Activated CD8-positive, alpha-beta T cell treated with anti-CD3 and anti-CD28 coated beads, Interleukin-2, amount 10 ng/mL, durations not matched to agents 7 days and 5 days (primary cell): ENCODE measurements at regions not wholly inside any gene's neighbourhood (a gene's known extent, or its start where the extent isn't known, plus 50 kb on each side); places are given as distances from the start of the nearest gene placed in this dataset.

Source experiments
- ATAC-seq: fragments of 150-1000 bp; cut with Tn5 transposase; one replicate; pipeline ENCODE4 v1.10.0; 2021; ENCODE audit warnings: moderate library complexity
- CTCF ChIA-PET: fragments of 350-600 bp; sonication (Branson Sonifier 250); formaldehyde crosslinking; loops from one replicate; lab custom pipeline; 2021; ENCODE audit warnings: antibody characterized with exemption; lab: Charles Lee
- POLR2A ChIA-PET: fragments of 350-600 bp; sonication (Branson Sonifier 250); formaldehyde crosslinking; loops from one replicate; lab custom pipeline; 2021; ENCODE audit warnings: antibody characterized with exemption; lab: Charles Lee
- DNase-seq: peaks from one replicate; pipeline ENCODE4 v3.0.0-alpha.2; 2020
- H3K27ac Mint-ChIP-seq: one replicate; pipeline ENCODE4 v1.8.0; 2021; ENCODE audit warnings: mild to moderate bottlenecking, mixed read lengths
- H3K27me3 Mint-ChIP-seq: one replicate; pipeline ENCODE4 v1.8.0; 2021; ENCODE audit warnings: low read depth, mixed read lengths
- H3K36me3 Mint-ChIP-seq: one replicate; pipeline ENCODE4 v1.8.0; 2021; ENCODE audit warnings: low read depth, mixed read lengths
- H3K4me1 Mint-ChIP-seq: one replicate; pipeline ENCODE4 v1.8.0; 2021; ENCODE audit warnings: low read depth, mixed read lengths
- H3K4me3 Mint-ChIP-seq: one replicate; pipeline ENCODE4 v1.8.0; 2021; ENCODE audit warnings: mild to moderate bottlenecking, mixed read lengths
- H3K9me3 Mint-ChIP-seq: one replicate; pipeline ENCODE4 v1.8.0; 2022; ENCODE audit warnings: mixed read lengths; ENCODE audit not compliant: insufficient read depth

DNA sequence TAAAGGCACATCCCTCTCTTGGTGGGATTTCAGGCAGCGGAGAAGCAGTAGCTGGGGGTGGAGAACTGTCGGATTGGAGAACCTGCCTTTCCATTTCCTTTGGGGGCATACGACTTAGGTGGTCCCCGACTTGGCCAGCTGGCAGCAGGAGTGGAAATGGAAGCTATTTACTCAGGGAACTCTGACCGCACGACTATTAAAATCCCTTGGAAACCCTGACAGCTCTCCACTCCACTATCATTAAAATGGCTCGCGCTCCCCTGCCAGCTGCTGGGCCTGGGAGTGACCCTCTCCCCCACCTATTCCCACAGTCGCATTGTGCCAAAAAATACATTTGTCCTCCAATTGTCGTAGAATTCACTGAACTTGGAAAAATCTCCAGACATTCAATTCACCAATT lies 77.7 kb upstream of the APCDD1 start:
- H3K4me1 Mint-ChIP-seq: no peaks in the 10 kb centered on the region
- no peaks in the 10 kb centered on the region for H3K27me3 Mint-ChIP-seq
- POLR2A ChIA-PET: no interaction called here
- CTCF ChIA-PET: no interaction called here
- no peak overlapping the region for H3K4me3 Mint-ChIP-seq
- DNase-seq (no peak), ATAC-seq (no peak)
- H3K27ac Mint-ChIP-seq: no peak overlapping the region
- H3K36me3 Mint-ChIP-seq: no peaks in the 10 kb centered on the region
- no peaks in the 10 kb centered on the region for H3K9me3 Mint-ChIP-seq

DNA sequence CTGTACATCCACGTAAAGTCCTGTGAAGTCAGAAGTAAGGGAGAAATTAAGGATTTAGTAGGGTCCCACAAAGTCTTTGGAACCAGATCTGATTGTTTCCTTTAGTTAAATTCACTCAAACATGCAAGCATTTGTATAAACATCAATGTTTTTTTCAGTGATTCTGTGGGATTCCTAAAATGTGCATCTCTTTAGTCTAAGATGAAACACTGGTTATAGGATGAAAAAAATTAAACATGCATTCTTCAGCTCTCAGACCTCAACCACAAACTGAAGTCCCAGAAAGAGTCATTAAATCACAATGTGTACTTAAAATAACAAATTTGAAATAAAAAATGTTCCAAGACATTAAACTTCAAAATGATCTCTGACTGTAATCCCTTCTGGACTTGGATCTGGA lies 76.5 kb upstream of the APCDD1 start:
- no peaks in the 10 kb centered on the region for H3K9me3 Mint-ChIP-seq

DNA sequence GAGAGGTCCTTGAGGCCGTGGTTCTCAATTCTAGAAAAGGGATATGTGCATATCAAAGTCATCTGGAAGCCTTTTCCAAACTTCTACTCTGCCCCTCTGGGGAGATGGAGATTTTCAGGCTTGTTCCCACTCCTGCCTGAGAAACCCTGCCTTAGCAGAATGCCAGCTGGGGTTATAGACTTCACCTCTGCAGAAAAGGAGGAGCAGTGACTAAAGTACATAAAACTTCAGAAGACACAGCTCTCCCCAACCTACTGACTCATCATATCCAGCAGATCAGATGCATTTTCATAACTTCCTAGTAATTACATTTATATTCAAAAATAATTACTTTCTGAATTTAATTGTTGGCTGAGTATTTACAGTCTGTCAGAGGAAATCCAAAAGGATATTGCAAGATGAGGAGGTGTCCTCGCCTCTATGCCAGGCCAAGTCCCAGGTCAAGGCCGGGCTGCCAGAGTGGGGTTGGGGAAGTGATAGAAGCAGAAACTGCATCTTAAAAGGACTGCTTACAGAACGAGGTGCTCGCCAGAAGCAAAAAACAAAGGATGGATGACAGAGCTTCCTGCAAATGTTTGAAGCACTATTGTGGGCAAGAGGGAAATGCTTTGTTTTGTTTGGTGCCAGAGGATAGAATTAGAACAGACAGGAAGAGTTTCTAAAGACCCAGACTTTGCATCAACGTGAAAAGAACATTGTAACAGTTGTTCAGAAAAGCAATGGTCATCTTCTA lies 75.6 kb upstream of the APCDD1 start:
- ATAC-seq: no peak
- H3K4me3 Mint-ChIP-seq: no peak overlapping the region
- no peak for DNase-seq
- peaks cover 2% of the 10 kb centered on the region for H3K27me3 Mint-ChIP-seq
- no peaks in the 10 kb centered on the region for H3K9me3 Mint-ChIP-seq
- H3K27ac Mint-ChIP-seq: no peak overlapping the region
- CTCF ChIA-PET: no interaction called here
- H3K4me1 Mint-ChIP-seq: no peaks in the 10 kb centered on the region
- POLR2A ChIA-PET: no interaction called here
- H3K36me3 Mint-ChIP-seq: no peaks in the 10 kb centered on the region

More for the DNA sequence above, 76.5 kb upstream of the APCDD1 start:
- ChIA-PET POLR2A (no interaction called here), CTCF (no interaction called here)
- Mint-ChIP-seq H3K36me3 (no peaks in the 10 kb centered on the region), H3K27ac (no peak overlapping the region), H3K4me1 (no peaks in the 10 kb centered on the region), H3K4me3 (no peak overlapping the region), H3K27me3 (no peaks in the 10 kb centered on the region)
- no peak for DNase-seq
- no peak for ATAC-seq

DNA sequence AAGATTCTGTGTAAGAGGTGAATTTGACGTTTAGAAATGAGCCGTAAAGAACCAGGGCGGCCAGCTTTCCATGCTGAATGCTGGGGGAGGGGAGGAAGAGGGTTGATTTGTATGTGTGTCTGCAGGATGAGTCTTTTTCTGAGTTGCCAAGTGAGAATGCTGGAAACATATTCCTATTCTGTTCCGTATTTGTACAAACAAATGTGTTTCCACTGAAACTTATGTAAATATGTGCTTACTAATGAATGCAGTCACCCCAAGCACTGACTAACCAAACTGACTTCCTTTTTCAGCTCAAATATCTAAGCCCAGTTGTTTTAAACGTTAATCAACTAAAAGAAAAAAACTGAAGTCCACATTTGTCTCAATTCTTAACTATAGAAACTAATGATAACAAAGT lies 74.9 kb upstream of the APCDD1 start:
- no peaks in the 10 kb centered on the region for H3K36me3 Mint-ChIP-seq
- ChIA-PET CTCF (no interaction called here), POLR2A (no interaction called here)
- no peak overlapping the region for H3K27ac Mint-ChIP-seq
- no peak for DNase-seq
- peaks cover 4% of the 10 kb centered on the region for H3K27me3 Mint-ChIP-seq
- no peaks in the 10 kb centered on the region for H3K4me1 Mint-ChIP-seq
- ATAC-seq: no peak
- H3K9me3 Mint-ChIP-seq: no peaks in the 10 kb centered on the region
- H3K4me3 Mint-ChIP-seq: no peak overlapping the region

DNA sequence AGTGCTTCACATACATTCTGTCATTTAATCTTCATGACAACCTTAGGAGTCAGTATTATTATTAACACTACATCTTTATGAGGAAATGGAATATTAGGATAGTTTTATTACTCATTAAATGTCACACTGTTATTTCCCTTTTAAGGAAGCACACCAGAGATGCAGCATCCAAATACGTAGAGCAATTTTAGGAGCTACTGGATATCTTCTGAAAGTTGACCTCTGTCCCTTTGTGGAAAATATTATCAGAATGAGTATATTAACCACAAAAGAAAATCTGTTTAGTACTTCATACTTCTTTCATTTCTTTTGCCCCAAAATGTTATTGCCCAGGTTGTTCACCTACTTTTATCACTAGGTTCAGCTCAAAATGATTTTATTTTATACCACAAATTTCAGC lies 72.9 kb upstream of the APCDD1 start:
- DNase-seq (no peak), ATAC-seq (no peak)
- ChIA-PET POLR2A (interaction anchor here (0.6 to 0.8 kb wide), 2 partner anchors 112 to 310 kb away, joined by 4 to 5 read pairs; no protein-coding TSS in a partner anchor), CTCF (no interaction called here)
- H3K4me3 Mint-ChIP-seq: no peak overlapping the region
- no peaks in the 10 kb centered on the region for H3K9me3 Mint-ChIP-seq
- no peak overlapping the region for H3K27ac Mint-ChIP-seq
- H3K27me3 Mint-ChIP-seq: peaks cover 4% of the 10 kb centered on the region
- no peaks in the 10 kb centered on the region for H3K36me3 Mint-ChIP-seq
- H3K4me1 Mint-ChIP-seq: no peaks in the 10 kb centered on the region

DNA sequence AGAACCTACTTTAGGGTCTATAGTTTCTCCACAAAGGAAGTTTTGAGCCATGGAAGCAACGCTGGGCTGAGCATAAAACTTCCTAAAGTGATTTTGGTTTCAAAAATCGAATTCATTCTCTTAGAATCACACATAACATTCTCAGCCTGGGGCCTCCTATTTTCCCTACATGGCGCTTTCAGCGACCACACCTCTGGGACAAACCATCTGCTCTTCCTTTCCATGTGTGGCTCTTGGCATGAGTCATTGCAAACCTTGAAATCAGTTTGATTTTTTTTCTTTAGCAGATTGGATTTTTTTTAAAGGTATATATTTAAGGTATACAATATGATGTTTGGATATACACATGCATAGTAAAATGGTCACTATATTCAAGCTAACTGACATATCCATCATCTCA lies 72.5 kb upstream of the APCDD1 start:
- no peaks in the 10 kb centered on the region for H3K9me3 Mint-ChIP-seq

DNA sequence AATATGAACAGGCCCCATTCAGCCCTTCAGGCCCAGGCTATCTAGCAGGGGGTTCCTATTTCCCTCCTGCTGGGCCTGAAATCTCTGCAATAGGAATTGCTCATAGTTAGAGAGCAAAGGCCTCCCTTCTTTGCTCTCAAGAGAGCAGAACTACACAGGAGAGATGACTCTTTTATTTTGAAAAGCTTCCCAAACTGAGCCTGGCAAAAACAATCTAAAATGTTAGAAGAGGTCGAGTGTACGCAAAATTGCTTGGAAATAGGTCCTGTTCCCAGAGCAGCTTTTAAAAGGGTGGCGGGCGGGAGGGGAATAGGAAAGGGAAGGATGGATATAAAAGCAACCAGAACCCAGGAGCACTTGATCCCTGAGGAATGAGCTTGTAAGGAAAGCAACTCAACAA lies 68.4 kb upstream of the APCDD1 start:
- POLR2A ChIA-PET: no interaction called here
- CTCF ChIA-PET: no interaction called here
- H3K27ac Mint-ChIP-seq: no peak overlapping the region

More for the DNA sequence above, 72.5 kb upstream of the APCDD1 start:
- H3K4me3 Mint-ChIP-seq: no peak overlapping the region
- CTCF ChIA-PET: no interaction called here
- no peaks in the 10 kb centered on the region for H3K36me3 Mint-ChIP-seq
- H3K27ac Mint-ChIP-seq: no peak overlapping the region
- peaks cover 6% of the 10 kb centered on the region for H3K27me3 Mint-ChIP-seq
- DNase-seq (no peak), ATAC-seq (no peak)
- POLR2A ChIA-PET: interaction anchor here (0.6 to 0.8 kb wide), 2 partner anchors 113 to 310 kb away, joined by 4 to 5 read pairs; no protein-coding TSS in a partner anchor
- no peaks in the 10 kb centered on the region for H3K4me1 Mint-ChIP-seq

DNA sequence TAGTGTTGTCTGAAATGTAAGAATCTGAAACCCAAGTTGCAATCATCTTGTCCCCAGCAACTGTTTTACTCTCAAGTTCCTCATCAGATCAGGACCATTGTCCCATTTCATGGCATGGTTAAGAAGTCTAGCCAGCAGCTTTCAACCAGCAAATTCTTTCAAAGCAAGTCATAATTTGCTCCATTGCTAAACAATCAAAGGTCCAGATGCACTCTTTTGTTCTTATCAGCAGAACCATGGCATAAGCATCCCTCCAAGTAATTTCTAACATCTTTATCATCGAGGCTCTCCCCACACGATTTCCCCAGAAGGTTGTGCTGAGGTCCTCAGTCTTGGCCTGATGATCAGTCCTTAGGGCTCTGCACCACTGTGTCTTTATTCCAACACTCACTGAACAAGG lies 67.5 kb upstream of the APCDD1 start:
- H3K27me3 Mint-ChIP-seq: peaks cover 7% of the 10 kb centered on the region
- POLR2A ChIA-PET: no interaction called here
- DNase-seq (no peak), ATAC-seq (no peak)
- no peaks in the 10 kb centered on the region for H3K9me3 Mint-ChIP-seq
- CTCF ChIA-PET: no interaction called here
- peaks cover 9% of the 10 kb centered on the region for H3K4me1 Mint-ChIP-seq
- no peak overlapping the region for H3K27ac Mint-ChIP-seq
- H3K36me3 Mint-ChIP-seq: no peaks in the 10 kb centered on the region
- no peak overlapping the region for H3K4me3 Mint-ChIP-seq

More for the DNA sequence above, 68.4 kb upstream of the APCDD1 start:
- Mint-ChIP-seq H3K9me3 (no peaks in the 10 kb centered on the region), H3K4me1 (no peaks in the 10 kb centered on the region), H3K27me3 (peaks cover 7% of the 10 kb centered on the region), H3K36me3 (no peaks in the 10 kb centered on the region), H3K4me3 (no peak overlapping the region)
- ATAC-seq (no peak), DNase-seq (no peak)

DNA sequence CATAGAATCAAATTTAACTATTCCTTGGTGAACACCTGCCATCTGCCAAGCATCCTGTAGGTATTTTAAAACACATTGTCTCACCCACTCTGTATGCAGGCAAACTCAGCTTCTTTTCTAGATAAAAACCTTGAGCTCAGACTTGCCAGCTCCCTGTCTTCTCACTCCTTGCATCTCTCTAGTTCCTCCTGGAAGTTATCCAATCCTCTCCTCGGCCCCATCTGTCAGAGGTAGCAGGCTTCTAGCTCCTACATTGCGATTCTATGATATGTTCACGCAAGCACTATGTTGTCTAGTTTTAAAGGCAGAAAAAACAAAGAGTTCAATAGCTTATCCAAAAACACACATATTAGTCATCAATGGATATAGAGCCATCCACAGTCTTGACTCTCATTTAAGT lies 67.0 kb upstream of the APCDD1 start:
- H3K4me3 Mint-ChIP-seq: no peak overlapping the region
- DNase-seq (no peak), ATAC-seq (no peak)
- no peaks in the 10 kb centered on the region for H3K9me3 Mint-ChIP-seq
- ChIA-PET CTCF (no interaction called here), POLR2A (no interaction called here)
- no peak overlapping the region for H3K27ac Mint-ChIP-seq
- peaks cover 7% of the 10 kb centered on the region for H3K27me3 Mint-ChIP-seq
- H3K36me3 Mint-ChIP-seq: no peaks in the 10 kb centered on the region
- H3K4me1 Mint-ChIP-seq: peaks cover 11% of the 10 kb centered on the region

DNA sequence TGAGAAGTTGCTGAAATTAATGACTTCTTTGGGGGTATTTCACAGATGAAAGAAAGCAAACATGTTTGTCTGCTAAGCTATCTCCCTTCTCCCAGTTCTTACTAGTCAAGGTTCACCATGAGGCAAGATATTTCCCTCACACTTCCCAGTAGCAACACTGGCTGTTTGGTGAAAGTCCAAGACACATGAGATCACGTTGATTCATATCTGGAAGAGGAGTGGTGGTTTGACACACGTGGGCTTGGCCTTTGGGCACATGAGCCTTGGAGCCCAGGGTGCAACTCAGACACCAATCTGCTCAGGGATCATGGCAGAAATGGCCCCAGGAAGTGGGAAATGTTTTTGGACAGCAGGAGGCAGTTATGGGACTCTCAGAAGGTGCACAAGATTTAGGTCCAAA lies 66.1 kb upstream of the APCDD1 start:
- Mint-ChIP-seq H3K36me3 (no peaks in the 10 kb centered on the region), H3K27me3 (peaks cover 7% of the 10 kb centered on the region), H3K9me3 (peaks cover 8% of the 10 kb centered on the region), H3K4me3 (no peak overlapping the region), H3K4me1 (peaks cover 11% of the 10 kb centered on the region), H3K27ac (no peak overlapping the region)
- no peak for DNase-seq
- CTCF ChIA-PET: no interaction called here
- ATAC-seq: no peak
- POLR2A ChIA-PET: no interaction called here

DNA sequence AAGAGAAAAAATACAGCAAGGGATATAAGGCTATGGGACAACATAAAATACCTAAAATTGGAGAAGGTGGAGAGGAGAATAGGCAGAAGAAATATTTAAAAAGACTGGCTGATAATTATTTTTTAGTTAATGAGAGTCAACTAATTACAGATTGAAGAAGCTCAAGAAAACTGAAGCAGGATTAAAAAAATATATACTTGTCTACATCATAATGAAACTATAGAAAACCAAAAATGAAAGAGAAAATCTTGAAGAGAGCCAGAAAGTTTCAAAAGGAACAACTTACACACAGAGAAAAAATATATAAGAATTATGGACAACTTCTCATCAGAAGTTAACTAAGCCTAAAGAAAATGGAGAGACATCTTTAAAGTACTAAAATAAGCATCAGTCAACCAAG lies 62.9 kb upstream of the APCDD1 start:
- Mint-ChIP-seq H3K27ac (no peak overlapping the region), H3K36me3 (no peaks in the 10 kb centered on the region), H3K4me1 (peaks cover 11% of the 10 kb centered on the region), H3K4me3 (peak overlapping the region; percentile 27), H3K27me3 (peaks cover 5% of the 10 kb centered on the region), H3K9me3 (peaks cover 8% of the 10 kb centered on the region)
- ATAC-seq (no peak), DNase-seq (no peak)
- POLR2A ChIA-PET: no interaction called here
- CTCF ChIA-PET: interaction anchor here (0.8 kb wide), 1 partner anchor 99 kb away, joined by 3 read pairs; no protein-coding TSS in a partner anchor

DNA sequence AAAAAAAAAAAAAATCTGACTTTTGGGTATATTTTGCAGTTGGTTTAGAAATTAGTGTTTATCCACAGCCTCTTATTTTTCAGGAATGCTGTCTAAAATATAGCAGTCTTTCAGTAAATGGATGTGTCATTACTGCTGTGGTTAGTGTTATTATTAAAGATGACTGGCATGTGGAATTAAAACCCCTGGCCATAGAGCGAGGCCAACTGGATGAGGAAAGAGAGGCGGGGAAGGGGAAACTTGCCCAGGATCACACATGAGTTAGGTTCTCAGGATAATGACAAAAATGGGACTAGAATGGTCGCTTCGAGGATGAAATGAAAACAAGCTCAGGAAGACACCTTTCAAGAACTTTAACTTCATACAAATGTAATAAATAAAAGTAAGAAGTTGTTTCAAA lies 57.4 kb upstream of the APCDD1 start:
- ATAC-seq (no peak), DNase-seq (no peak)
- H3K9me3 Mint-ChIP-seq: peaks cover 8% of the 10 kb centered on the region
- H3K36me3 Mint-ChIP-seq: no peaks in the 10 kb centered on the region
- H3K27ac Mint-ChIP-seq: no peak overlapping the region
- peaks cover 1% of the 10 kb centered on the region for H3K4me1 Mint-ChIP-seq
- H3K4me3 Mint-ChIP-seq: no peak overlapping the region
- peaks cover 9% of the 10 kb centered on the region for H3K27me3 Mint-ChIP-seq
- CTCF ChIA-PET: no interaction called here
- POLR2A ChIA-PET: no interaction called here
